HG02840 (cell line): ENCODE measurements at regions not wholly inside any gene's neighbourhood (a gene's known extent, or its start where the extent isn't known, plus 50 kb on each side); places are given as distances from the start of the nearest gene placed in this dataset.

Experiments
- ATAC-seq: cut with Tn5 transposase; IDR thresholded peaks from one replicate; pipeline ENCODE4 v1.9.1; 2021; ENCODE audit warnings: mild to moderate bottlenecking, moderate library complexity, moderate number of reproducible peaks; ENCODE audit not compliant: unreplicated experiment, low FRiP score

- ATAC-seq, result no peak
Observed at GRCh38 chr14:42606839-42607238, 1000.2 kb downstream of the LRFN5 start.

- no peak for ATAC-seq
Observed at GRCh38 chr14:42602336-42602845, 995.7 kb downstream of the LRFN5 start.

GRCh38 chr14:42572032-42572431 lies 965.4 kb downstream of the LRFN5 start:
- no peak for ATAC-seq

- no peak for ATAC-seq
Observed at GRCh38 chr14:42569227-42569626, 962.6 kb downstream of the LRFN5 start.

- no peak for ATAC-seq
Observed at GRCh38 chr14:42565556-42565955, 958.9 kb downstream of the LRFN5 start.

GRCh38 chr14:42563313-42563712 lies 956.6 kb downstream of the LRFN5 start:
- no peak for ATAC-seq

- ATAC-seq, result no peak
Observed at GRCh38 chr14:42556551-42556950, 949.9 kb downstream of the LRFN5 start.

- ATAC-seq, result no peak
Observed at GRCh38 chr14:42555365-42555764, 948.7 kb downstream of the LRFN5 start.

GRCh38 chr14:42554091-42554490 lies 947.4 kb downstream of the LRFN5 start:
- ATAC-seq, result no peak

GRCh38 chr14:42550310-42550709 lies 943.6 kb downstream of the LRFN5 start:
- no peak for ATAC-seq

GRCh38 chr14:42548349-42548748 lies 941.7 kb downstream of the LRFN5 start:
- no peak for ATAC-seq

- no peak for ATAC-seq
Observed at GRCh38 chr14:42545636-42546035, 939.0 kb downstream of the LRFN5 start.

GRCh38 chr14:42541535-42542001 lies 934.9 kb downstream of the LRFN5 start:
- no peak for ATAC-seq

- no peak for ATAC-seq
Observed at GRCh38 chr14:42535397-42535796, 928.7 kb downstream of the LRFN5 start.

GRCh38 chr14:42533476-42533875 lies 926.8 kb downstream of the LRFN5 start:
- ATAC-seq, result no peak

- no peak for ATAC-seq
Observed at GRCh38 chr14:42532194-42532593, 925.5 kb downstream of the LRFN5 start.

- ATAC-seq, result no peak
Observed at GRCh38 chr14:42527141-42527540, 920.5 kb downstream of the LRFN5 start.

- ATAC-seq, result no peak
Observed at GRCh38 chr14:42523666-42524065, 917.0 kb downstream of the LRFN5 start.

GRCh38 chr14:42517806-42518500 lies 911.3 kb downstream of the LRFN5 start:
- ATAC-seq, result no peak

GRCh38 chr14:42513837-42514236 lies 907.2 kb downstream of the LRFN5 start:
- ATAC-seq, result no peak

GRCh38 chr14:42510071-42510470 lies 903.4 kb downstream of the LRFN5 start:
- no peak for ATAC-seq

- no peak for ATAC-seq
Observed at GRCh38 chr14:42508209-42508946, 901.7 kb downstream of the LRFN5 start.
